ENCODE measurements at regions not wholly inside any gene's neighbourhood (a gene's known extent, or its start where the extent isn't known, plus 50 kb on each side); places are given as distances from the start of the nearest gene placed in this dataset.

- H3K9ac ChIP-seq (ENCODE audit: low read depth in 2 of 2, low read length in 2 of 2) = no peak overlapping the region
- H3K9me3 ChIP-seq = no peaks in the 10 kb centered on the region
- no peak for DNase-seq
- H3K27me3 ChIP-seq = no peaks in the 10 kb centered on the region
- no peak for TF ChIP-seq CTCF (IDR thresholded peaks at IDR 0.05)
- no peak overlapping the region for H3K4me3 ChIP-seq
- H3K36me3 ChIP-seq = no peaks in the 10 kb centered on the region
- intact Hi-C loops (cut with DNase I) = loop anchor here (5.0 to 10.0 kb wide), 2 partner anchors 205 to 497 kb away; no protein-coding TSS in a partner anchor
- no peaks in the 10 kb centered on the region for H3K4me1 ChIP-seq
- no peak overlapping the region for H3K27ac ChIP-seq
Observed at GRCh38 chr11:112792070-112792469, 169.2 kb upstream of the NCAM1 start.

- intact Hi-C loops (cut with DNase I) = loop anchor here (5.0 to 10.0 kb wide), 2 partner anchors 206 to 499 kb away; no protein-coding TSS in a partner anchor
- H3K9ac ChIP-seq (ENCODE audit: low read depth in 2 of 2, low read length in 2 of 2) = no peak overlapping the region
- TF ChIP-seq CTCF (IDR thresholded peaks at IDR 0.05) = no peak
- no peaks in the 10 kb centered on the region for H3K36me3 ChIP-seq
- no peaks in the 10 kb centered on the region for H3K9me3 ChIP-seq
- no peak overlapping the region for H3K4me3 ChIP-seq
- H3K27ac ChIP-seq = no peak overlapping the region
- no peaks in the 10 kb centered on the region for H3K27me3 ChIP-seq
- no peak for DNase-seq
- H3K4me1 ChIP-seq = no peaks in the 10 kb centered on the region
Observed at GRCh38 chr11:112793416-112793815, 167.8 kb upstream of the NCAM1 start.

- Histone ChIP-seq H3K9ac (ENCODE audit: low read depth in 2 of 2, low read length in 2 of 2) (no peak overlapping the region), H3K4me3 (no peak overlapping the region), H3K27me3 (no peaks in the 10 kb centered on the region), H3K9me3 (no peaks in the 10 kb centered on the region), H3K27ac (no peak overlapping the region), H3K36me3 (no peaks in the 10 kb centered on the region), H3K4me1 (no peaks in the 10 kb centered on the region)
- intact Hi-C loops (cut with DNase I) = loop anchor here (5.0 to 10.0 kb wide), 2 partner anchors 207 to 500 kb away; no protein-coding TSS in a partner anchor
- no peak for DNase-seq
- no peak for TF ChIP-seq CTCF (IDR thresholded peaks at IDR 0.05)
Observed at GRCh38 chr11:112794331-112794846, 166.8 kb upstream of the NCAM1 start.

- Histone ChIP-seq H3K4me1 (no peaks in the 10 kb centered on the region), H3K36me3 (no peaks in the 10 kb centered on the region), H3K27ac (no peak overlapping the region), H3K4me3 (no peak overlapping the region), H3K27me3 (no peaks in the 10 kb centered on the region), H3K9ac (ENCODE audit: low read depth in 2 of 2, low read length in 2 of 2) (no peak overlapping the region), H3K9me3 (no peaks in the 10 kb centered on the region)
- DNase-seq = peak; percentile 34
- intact Hi-C loops (cut with DNase I) = loop anchor here (10.0 kb wide), 1 partner anchor 500 kb away; no protein-coding TSS in a partner anchor
- TF ChIP-seq CTCF (IDR thresholded peaks at IDR 0.05) = peak; percentile 39
Observed at GRCh38 chr11:112795142-112795815, 165.9 kb upstream of the NCAM1 start.

GRCh38 chr11:112795911-112796649 is 165.1 kb upstream of the NCAM1 start:
- TF ChIP-seq CTCF (IDR thresholded peaks at IDR 0.05) = no peak
- Histone ChIP-seq H3K27ac (no peak overlapping the region), H3K4me1 (no peaks in the 10 kb centered on the region), H3K4me3 (no peak overlapping the region), H3K36me3 (no peaks in the 10 kb centered on the region), H3K9ac (ENCODE audit: low read depth in 2 of 2, low read length in 2 of 2) (no peak overlapping the region), H3K27me3 (no peaks in the 10 kb centered on the region), H3K9me3 (no peaks in the 10 kb centered on the region)
- DNase-seq = no peak
- intact Hi-C loops (cut with DNase I) = loop anchor here (10.0 kb wide), 1 partner anchor 501 kb away; no protein-coding TSS in a partner anchor

Measured in colonic mucosa (tissue), 4 donors.